AG09319 (cell line): ENCODE measurements at regions not wholly inside any gene's neighbourhood (a gene's known extent, or its start where the extent isn't known, plus 50 kb on each side); places are given as distances from the start of the nearest gene placed in this dataset.
A peak's percentile ranks its signal among the peaks of the same experiment; 100 is the strongest.
"Not testable (repeated sequence)": the region's sequence is repeated elsewhere in the genome, so short reads cannot be mapped to it uniquely, and the experiment has no call there.

ENCODE experiments used
- DNase-seq: peaks from one replicate; pipeline ENCODE4 v3.0.0-alpha.2; 2010; ENCODE audit warnings: low read depth; ENCODE audit errors: extremely low read depth
- TF ChIP-seq, protein P1 (sequence below): IDR thresholded peaks from 2 replicates; pipeline ENCODE4 v1.5.1; 2011; ENCODE audit warnings: low read depth, mild to moderate bottlenecking, inconsistent platforms, low read length, moderate library complexity

- DNase-seq, result no peak
Measured at GRCh38 chr7:45324683-45325237, 167.2 kb downstream of the RAMP3 start.

GRCh38 chr7:45325378-45325777, 167.8 kb downstream of the RAMP3 start:
- TF ChIP-seq, protein P1, sequence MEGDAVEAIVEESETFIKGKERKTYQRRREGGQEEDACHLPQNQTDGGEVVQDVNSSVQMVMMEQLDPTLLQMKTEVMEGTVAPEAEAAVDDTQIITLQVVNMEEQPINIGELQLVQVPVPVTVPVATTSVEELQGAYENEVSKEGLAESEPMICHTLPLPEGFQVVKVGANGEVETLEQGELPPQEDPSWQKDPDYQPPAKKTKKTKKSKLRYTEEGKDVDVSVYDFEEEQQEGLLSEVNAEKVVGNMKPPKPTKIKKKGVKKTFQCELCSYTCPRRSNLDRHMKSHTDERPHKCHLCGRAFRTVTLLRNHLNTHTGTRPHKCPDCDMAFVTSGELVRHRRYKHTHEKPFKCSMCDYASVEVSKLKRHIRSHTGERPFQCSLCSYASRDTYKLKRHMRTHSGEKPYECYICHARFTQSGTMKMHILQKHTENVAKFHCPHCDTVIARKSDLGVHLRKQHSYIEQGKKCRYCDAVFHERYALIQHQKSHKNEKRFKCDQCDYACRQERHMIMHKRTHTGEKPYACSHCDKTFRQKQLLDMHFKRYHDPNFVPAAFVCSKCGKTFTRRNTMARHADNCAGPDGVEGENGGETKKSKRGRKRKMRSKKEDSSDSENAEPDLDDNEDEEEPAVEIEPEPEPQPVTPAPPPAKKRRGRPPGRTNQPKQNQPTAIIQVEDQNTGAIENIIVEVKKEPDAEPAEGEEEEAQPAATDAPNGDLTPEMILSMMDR, result no peak
- DNase-seq, result no peak

More at GRCh38 chr7:45324683-45325237, 167.2 kb downstream of the RAMP3 start:
- TF ChIP-seq, protein P1, result no peak

DNA sequence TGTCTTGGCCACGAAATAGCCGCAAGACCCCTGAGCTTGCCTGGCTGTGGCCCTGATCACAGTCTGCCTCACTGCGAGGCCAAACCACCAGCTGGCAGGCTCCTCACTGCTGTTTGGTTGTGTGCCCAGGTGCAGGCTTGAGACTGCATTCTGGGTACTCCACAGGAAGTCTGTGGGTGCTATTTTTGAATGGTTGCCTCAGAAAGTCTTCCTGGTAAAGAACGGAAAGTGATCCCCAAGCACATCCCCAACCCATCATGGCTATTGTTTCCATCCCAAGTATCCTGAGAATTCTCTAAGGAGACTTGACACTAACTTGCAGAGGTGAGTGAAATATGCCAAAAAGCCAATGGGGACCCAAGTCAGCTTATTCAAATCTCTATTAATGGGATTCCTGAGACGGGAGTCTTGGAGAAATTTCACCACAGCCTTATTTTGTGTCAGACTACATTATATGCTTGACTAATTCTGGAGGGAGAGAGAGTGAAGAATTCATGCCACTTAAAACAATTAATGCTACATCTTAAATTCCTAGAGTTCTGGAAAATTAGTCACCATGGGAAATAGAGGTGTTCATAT, 170.9 kb downstream of the RAMP3 start:
- TF ChIP-seq, protein P1, result no peak
- no peak for DNase-seq

- no peak for DNase-seq
- TF ChIP-seq, protein P1, result no peak
Measured at GRCh38 chr7:45331563-45331962, 174.0 kb downstream of the RAMP3 start.

GRCh38 chr7:45335024-45335423, 177.4 kb downstream of the RAMP3 start:
- not testable (repeated sequence) for DNase-seq

DNA sequence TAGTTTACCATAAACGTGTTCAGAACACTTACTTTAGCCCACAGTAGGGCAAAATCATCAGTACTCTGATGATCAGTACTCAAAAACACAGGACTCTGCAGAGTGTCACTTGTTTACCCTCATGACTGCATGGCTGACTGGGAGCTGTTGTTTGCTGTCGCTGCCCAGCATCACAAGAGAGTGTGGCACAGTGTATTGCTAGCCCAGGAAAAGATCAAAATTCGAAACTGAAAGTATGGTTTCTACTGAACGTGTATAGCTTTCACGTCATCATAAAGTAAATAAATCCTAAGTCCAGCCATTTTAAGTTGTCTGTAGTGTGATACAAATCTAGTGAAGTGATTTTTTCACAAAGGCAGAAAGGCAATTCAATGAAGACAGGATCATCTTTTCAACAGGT, 184.6 kb downstream of the RAMP3 start:
- no peak for DNase-seq
- TF ChIP-seq, protein P1, result no peak

GRCh38 chr7:45343746-45344145, 186.2 kb downstream of the RAMP3 start:
- TF ChIP-seq, protein P1, result no peak
- DNase-seq, result no peak

DNA sequence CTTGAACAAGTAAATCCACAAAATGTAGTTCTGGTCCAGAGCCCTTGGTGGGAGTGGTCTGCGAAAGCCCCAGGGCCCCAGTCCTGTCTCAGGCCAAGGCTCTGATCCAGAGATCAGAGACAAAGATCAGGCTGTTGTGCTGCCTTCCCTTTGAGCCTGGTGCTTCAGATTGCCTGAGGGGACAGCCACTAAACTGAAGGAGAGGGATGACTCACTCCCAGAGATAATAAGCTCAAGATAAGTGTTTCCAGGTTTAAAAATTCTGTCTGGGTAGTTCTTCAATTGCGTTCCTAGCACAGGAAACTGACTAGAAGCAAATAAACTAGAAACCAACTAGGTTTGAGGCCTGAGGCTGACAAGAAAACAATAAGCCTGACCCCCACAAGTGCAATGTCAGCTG, 190.2 kb downstream of the RAMP3 start:
- TF ChIP-seq, protein P1, result no peak
- DNase-seq, result peak; percentile 43
